H1 (cell line): ENCODE measurements at regions not wholly inside any gene's neighbourhood (a gene's known extent, or its start where the extent isn't known, plus 50 kb on each side); places are given as distances from the start of the nearest gene placed in this dataset.

Experiments
- BRCA1 ChIP-seq: IDR thresholded peaks from 2 replicates; pipeline ENCODE4 v1.6.1; 2012; ENCODE audit warnings: low read depth, low read length, improper control_type of control experiment
- CHD2 ChIP-seq: IDR thresholded peaks from 2 replicates; pipeline ENCODE4 v1.6.1; 2012; ENCODE audit warnings: low read length, improper control_type of control experiment
- CREB1 ChIP-seq: IDR thresholded peaks from 2 replicates; pipeline ENCODE4 v1.6.1; 2012; ENCODE audit warnings: inconsistent platforms
- EP300 ChIP-seq, 2 experiments: IDR thresholded peaks; 1 replicate in 1 of 2; 2 replicates in 1 of 2; pipeline ENCODE4 v1.6.1; 2011 to 2012; ENCODE audit warnings: low read depth in 2 of 2, low read length in 2 of 2, mild to moderate bottlenecking in 2 of 2, borderline replicate concordance in 1 of 2, inconsistent platforms in 1 of 2, moderate library complexity in 1 of 2
- JUND ChIP-seq: IDR thresholded peaks from 2 replicates; pipeline ENCODE4 v1.6.1; 2011; ENCODE audit warnings: mild to moderate bottlenecking, improper control_type of control experiment, low read length
- KDM4A ChIP-seq: IDR thresholded peaks from one replicate; pipeline ENCODE4 v1.7.1; 2012; ENCODE audit warnings: low read depth, mild to moderate bottlenecking, moderate library complexity, low read length, inconsistent platforms; ENCODE audit not compliant: severe bottlenecking
- NRF1 ChIP-seq: IDR thresholded peaks from 2 replicates; pipeline ENCODE4 v1.6.1; 2011; ENCODE audit warnings: mild to moderate bottlenecking, low read depth, low read length, improper control_type of control experiment
- POLR2AphosphoS5 ChIP-seq: IDR thresholded peaks from 2 replicates; pipeline ENCODE4 v1.6.1; 2011; ENCODE audit warnings: low read depth, low read length
- RFX5 ChIP-seq: IDR thresholded peaks from 2 replicates; pipeline ENCODE4 v1.6.1; 2011; ENCODE audit warnings: low read depth, low read length, improper control_type of control experiment, borderline replicate concordance
- SIX5 ChIP-seq: IDR thresholded peaks from 2 replicates; pipeline ENCODE4 v1.6.1; 2011; ENCODE audit warnings: mild to moderate bottlenecking, low read depth, low read length
- TAF1 ChIP-seq: IDR thresholded peaks from 2 replicates; pipeline ENCODE4 v1.6.1; 2011; ENCODE audit warnings: mild to moderate bottlenecking, low read depth, low read length
- TF ChIP-seq, protein P1 (sequence below): fragments of 300-600 bp; sonication (generic); IDR thresholded peaks from 2 replicates; pipeline ENCODE4 v1.7.1; 2012; ENCODE audit warnings: low read length, moderate library complexity, mild to moderate bottlenecking, inconsistent platforms; ENCODE audit not compliant: insufficient replicate concordance

GRCh38 chr2:128389388-128390086 is 70.9 kb upstream of the HS6ST1 start (continued):
- TF ChIP-seq, protein P1, sequence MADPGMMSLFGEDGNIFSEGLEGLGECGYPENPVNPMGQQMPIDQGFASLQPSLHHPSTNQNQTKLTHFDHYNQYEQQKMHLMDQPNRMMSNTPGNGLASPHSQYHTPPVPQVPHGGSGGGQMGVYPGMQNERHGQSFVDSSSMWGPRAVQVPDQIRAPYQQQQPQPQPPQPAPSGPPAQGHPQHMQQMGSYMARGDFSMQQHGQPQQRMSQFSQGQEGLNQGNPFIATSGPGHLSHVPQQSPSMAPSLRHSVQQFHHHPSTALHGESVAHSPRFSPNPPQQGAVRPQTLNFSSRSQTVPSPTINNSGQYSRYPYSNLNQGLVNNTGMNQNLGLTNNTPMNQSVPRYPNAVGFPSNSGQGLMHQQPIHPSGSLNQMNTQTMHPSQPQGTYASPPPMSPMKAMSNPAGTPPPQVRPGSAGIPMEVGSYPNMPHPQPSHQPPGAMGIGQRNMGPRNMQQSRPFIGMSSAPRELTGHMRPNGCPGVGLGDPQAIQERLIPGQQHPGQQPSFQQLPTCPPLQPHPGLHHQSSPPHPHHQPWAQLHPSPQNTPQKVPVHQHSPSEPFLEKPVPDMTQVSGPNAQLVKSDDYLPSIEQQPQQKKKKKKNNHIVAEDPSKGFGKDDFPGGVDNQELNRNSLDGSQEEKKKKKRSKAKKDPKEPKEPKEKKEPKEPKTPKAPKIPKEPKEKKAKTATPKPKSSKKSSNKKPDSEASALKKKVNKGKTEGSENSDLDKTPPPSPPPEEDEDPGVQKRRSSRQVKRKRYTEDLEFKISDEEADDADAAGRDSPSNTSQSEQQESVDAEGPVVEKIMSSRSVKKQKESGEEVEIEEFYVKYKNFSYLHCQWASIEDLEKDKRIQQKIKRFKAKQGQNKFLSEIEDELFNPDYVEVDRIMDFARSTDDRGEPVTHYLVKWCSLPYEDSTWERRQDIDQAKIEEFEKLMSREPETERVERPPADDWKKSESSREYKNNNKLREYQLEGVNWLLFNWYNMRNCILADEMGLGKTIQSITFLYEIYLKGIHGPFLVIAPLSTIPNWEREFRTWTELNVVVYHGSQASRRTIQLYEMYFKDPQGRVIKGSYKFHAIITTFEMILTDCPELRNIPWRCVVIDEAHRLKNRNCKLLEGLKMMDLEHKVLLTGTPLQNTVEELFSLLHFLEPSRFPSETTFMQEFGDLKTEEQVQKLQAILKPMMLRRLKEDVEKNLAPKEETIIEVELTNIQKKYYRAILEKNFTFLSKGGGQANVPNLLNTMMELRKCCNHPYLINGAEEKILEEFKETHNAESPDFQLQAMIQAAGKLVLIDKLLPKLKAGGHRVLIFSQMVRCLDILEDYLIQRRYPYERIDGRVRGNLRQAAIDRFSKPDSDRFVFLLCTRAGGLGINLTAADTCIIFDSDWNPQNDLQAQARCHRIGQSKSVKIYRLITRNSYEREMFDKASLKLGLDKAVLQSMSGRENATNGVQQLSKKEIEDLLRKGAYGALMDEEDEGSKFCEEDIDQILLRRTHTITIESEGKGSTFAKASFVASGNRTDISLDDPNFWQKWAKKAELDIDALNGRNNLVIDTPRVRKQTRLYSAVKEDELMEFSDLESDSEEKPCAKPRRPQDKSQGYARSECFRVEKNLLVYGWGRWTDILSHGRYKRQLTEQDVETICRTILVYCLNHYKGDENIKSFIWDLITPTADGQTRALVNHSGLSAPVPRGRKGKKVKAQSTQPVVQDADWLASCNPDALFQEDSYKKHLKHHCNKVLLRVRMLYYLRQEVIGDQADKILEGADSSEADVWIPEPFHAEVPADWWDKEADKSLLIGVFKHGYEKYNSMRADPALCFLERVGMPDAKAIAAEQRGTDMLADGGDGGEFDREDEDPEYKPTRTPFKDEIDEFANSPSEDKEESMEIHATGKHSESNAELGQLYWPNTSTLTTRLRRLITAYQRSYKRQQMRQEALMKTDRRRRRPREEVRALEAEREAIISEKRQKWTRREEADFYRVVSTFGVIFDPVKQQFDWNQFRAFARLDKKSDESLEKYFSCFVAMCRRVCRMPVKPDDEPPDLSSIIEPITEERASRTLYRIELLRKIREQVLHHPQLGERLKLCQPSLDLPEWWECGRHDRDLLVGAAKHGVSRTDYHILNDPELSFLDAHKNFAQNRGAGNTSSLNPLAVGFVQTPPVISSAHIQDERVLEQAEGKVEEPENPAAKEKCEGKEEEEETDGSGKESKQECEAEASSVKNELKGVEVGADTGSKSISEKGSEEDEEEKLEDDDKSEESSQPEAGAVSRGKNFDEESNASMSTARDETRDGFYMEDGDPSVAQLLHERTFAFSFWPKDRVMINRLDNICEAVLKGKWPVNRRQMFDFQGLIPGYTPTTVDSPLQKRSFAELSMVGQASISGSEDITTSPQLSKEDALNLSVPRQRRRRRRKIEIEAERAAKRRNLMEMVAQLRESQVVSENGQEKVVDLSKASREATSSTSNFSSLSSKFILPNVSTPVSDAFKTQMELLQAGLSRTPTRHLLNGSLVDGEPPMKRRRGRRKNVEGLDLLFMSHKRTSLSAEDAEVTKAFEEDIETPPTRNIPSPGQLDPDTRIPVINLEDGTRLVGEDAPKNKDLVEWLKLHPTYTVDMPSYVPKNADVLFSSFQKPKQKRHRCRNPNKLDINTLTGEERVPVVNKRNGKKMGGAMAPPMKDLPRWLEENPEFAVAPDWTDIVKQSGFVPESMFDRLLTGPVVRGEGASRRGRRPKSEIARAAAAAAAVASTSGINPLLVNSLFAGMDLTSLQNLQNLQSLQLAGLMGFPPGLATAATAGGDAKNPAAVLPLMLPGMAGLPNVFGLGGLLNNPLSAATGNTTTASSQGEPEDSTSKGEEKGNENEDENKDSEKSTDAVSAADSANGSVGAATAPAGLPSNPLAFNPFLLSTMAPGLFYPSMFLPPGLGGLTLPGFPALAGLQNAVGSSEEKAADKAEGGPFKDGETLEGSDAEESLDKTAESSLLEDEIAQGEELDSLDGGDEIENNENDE = no peak
- TF ChIP-seq NRF1 (no peak), RFX5 (no peak), POLR2AphosphoS5 (no peak), KDM4A (no peak), BRCA1 (no peak), SIX5 (no peak), CREB1 (no peak), JUND (no peak), CHD2 (no peak), EP300 (IDR thresholded peaks at IDR 0.05; ENCODE audit: borderline replicate concordance in 1 of 2, low read depth in 2 of 2, low read length in 2 of 2) (no peak), TAF1 (no peak)
